ENCODE measurements at regions not wholly inside any gene's neighbourhood (a gene's known extent, or its start where the extent isn't known, plus 50 kb on each side); places are given as distances from the start of the nearest gene placed in this dataset.

- DNase-seq (ENCODE audit: low read depth, low spot score) = no peak
- ChIA-PET CTCF (interaction anchor here (1.6 to 1.9 kb wide), 2 partner anchors 14 to 15 kb away, joined by 6 to 12 read pairs; no protein-coding TSS in a partner anchor), POLR2A (no interaction called here)
- no peak overlapping the region for H3K4me3 ChIP-seq (ENCODE audit: low read depth, low read length)
- TF ChIP-seq CTCF (IDR thresholded peaks at IDR 0.05; ENCODE audit: insufficient read depth, low read length, missing control alignments) = no peak
These were observed 81.6 kb upstream of the SNX9 start for GRCh38 chr6:157741321-157741947.

DNA sequence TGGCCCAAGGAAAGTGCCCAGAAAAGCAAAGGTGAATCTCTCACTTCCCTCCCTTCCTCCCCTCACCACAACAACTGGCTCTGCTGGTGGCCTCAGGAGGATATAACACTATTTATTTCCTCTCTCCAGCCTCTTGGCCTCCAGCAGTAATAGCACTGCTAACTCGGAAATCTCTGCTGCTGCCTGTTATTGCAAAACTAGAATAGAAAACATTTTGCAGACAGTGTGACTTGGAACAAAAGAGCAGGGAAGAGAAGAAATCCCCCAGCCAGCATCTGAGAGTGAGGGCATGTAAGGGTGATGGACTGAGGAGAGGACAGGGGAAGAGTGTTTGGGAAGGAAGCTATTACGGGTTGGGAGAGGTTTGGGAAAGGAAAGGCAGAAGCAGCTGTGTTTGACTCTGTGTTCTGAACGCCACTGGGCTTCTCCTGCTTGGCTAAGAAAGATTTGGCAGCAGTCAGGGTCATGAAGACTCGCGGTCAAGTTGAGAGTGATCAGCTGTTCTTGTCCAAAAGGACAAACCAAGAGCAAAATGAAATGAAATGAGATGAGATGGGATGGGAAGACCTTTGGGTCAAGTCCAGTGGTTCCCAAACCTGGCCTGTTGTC, 81.0 kb upstream of the SNX9 start:
- no peak overlapping the region for H3K4me3 ChIP-seq (ENCODE audit: low read depth, low read length)
- ChIA-PET CTCF (interaction anchor here (1.9 kb wide), 1 partner anchor 15 kb away, joined by 12 read pairs; no protein-coding TSS in a partner anchor), POLR2A (no interaction called here)
- DNase-seq (ENCODE audit: low read depth, low spot score) = no peak
- TF ChIP-seq CTCF (IDR thresholded peaks at IDR 0.05; ENCODE audit: insufficient read depth, low read length, missing control alignments) = no peak

DNA sequence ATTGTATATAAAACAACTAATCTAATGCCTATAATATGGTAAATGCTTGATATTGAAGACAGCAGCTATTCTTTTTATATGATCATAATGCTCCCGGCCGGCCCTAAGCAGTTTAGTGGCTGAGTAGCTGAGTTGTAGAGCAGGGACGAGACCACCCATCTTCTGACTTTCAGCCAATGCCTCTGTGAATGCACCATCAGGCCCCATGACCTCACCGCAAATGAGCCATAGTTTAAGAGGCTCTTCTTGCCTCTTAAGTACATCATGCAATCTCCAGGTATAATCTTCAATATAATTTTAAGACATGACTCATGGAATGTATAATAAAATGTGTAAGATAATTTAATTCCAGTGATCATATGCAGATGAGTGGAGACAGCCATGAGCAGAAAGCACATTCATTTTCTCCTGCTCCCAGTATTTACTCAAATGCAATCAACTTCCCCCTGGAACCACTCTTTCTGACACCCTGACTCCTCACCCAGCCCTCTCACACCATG, 78.9 kb upstream of the SNX9 start:
- no peak for TF ChIP-seq CTCF (IDR thresholded peaks at IDR 0.05; ENCODE audit: insufficient read depth, low read length, missing control alignments)
- POLR2A ChIA-PET = no interaction called here
- H3K4me3 ChIP-seq (ENCODE audit: low read depth, low read length) = no peak overlapping the region
- CTCF ChIA-PET = no interaction called here
- no peak for DNase-seq (ENCODE audit: low read depth, low spot score)

- no peak for TF ChIP-seq CTCF (IDR thresholded peaks at IDR 0.05; ENCODE audit: insufficient read depth, low read length, missing control alignments)
- no peak for DNase-seq (ENCODE audit: low read depth, low spot score)
- no peak overlapping the region for H3K4me3 ChIP-seq (ENCODE audit: low read depth, low read length)
- ChIA-PET POLR2A (no interaction called here), CTCF (interaction anchor here (1.8 to 1.9 kb wide), 2 partner anchors 10 to 12 kb away, joined by 4 to 9 read pairs; no protein-coding TSS in a partner anchor)
These were observed 76.1 kb upstream of the SNX9 start for GRCh38 chr6:157746897-157747296.

DNA sequence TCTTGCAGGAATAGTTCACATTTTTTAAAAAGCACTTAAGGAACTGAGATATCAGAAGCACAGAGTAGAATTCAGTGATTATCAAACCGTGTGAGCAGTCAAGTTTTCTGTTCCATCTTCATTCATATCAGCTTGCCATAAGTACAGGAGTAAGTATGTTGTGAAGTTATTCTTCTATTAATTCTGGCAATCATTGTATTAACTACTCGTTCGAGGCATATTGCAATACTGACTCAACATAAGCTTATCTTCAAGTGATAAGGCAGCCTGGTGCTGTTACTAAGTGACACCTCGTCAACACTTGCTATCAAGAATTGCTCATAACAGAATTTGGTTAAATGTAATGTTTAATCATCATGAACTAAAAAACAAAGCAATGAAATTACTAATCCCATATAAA, 75.7 kb upstream of the SNX9 start:
- CTCF ChIA-PET = interaction anchor here (1.8 to 1.9 kb wide), 2 partner anchors 9 to 11 kb away, joined by 4 to 9 read pairs; no protein-coding TSS in a partner anchor
- POLR2A ChIA-PET = no interaction called here

More for the DNA sequence above, 75.7 kb upstream of the SNX9 start:
- TF ChIP-seq CTCF (IDR thresholded peaks at IDR 0.05; ENCODE audit: insufficient read depth, low read length, missing control alignments) = no peak
- no peak for DNase-seq (ENCODE audit: low read depth, low spot score)
- H3K4me3 ChIP-seq (ENCODE audit: low read depth, low read length) = no peak overlapping the region
